Naive thymus-derived CD8-positive, alpha-beta T cell (primary cell): ENCODE measurements at regions not wholly inside any gene's neighbourhood (a gene's known extent, or its start where the extent isn't known, plus 50 kb on each side); places are given as distances from the start of the nearest gene placed in this dataset.

Experiments used
- ATAC-seq, 2 donors: fragments of 150-1000 bp; cut with Tn5 transposase in 1 of 2; sonication (Bioruptor Pico), chemical (Tn5 transposase) in 1 of 2; 1 replicate in 1 of 2; 2 replicates in 1 of 2; pipeline ENCODE4 v1.10.0; 2021; ENCODE audit warnings: mild to moderate bottlenecking in 2 of 2, moderate library complexity in 2 of 2
- POLR2A ChIA-PET: fragments of 350-600 bp; sonication (Branson Sonifier 250); formaldehyde crosslinking; loops from one replicate; lab custom pipeline; 2021; ENCODE audit warnings: antibody characterized with exemption; lab: Charles Lee
- DNase-seq, 10 donors: peaks; one replicate each; pipeline versions ENCODE4 v3.0.0 to v3.0.0-alpha.2; 2020 to 2022
- H3K27ac Mint-ChIP-seq, 10 donors: one replicate each; pipeline ENCODE4 v1.8.0; 2020 to 2022; ENCODE audit warnings: mild to moderate bottlenecking in 10 of 10, mixed read lengths in 10 of 10, moderate library complexity in 4 of 10, inconsistent platforms in 1 of 10
- H3K27me3 Mint-ChIP-seq, 5 donors: one replicate each; pipeline ENCODE4 v1.8.0; 2021 to 2022; ENCODE audit warnings: mixed read lengths in 5 of 5
- H3K36me3 Mint-ChIP-seq, 3 donors: one replicate each; pipeline ENCODE4 v1.8.0; 2020 to 2022; ENCODE audit warnings: mixed read lengths in 3 of 3, mild to moderate bottlenecking in 2 of 3, inconsistent platforms in 1 of 3
- H3K4me1 Mint-ChIP-seq, 4 donors: one replicate each; pipeline ENCODE4 v1.8.0; 2021 to 2022; ENCODE audit warnings: mixed read lengths in 4 of 4
- H3K4me3 Mint-ChIP-seq, 10 donors: one replicate each; pipeline ENCODE4 v1.8.0; 2020 to 2022; ENCODE audit warnings: mild to moderate bottlenecking in 10 of 10, mixed read lengths in 10 of 10, moderate library complexity in 6 of 10, inconsistent platforms in 1 of 10
- H3K9me3 Mint-ChIP-seq, 9 donors: one replicate each; pipeline ENCODE4 v1.8.0; 2020 to 2022; ENCODE audit warnings: mixed read lengths in 9 of 9, mild to moderate bottlenecking in 3 of 9, inconsistent platforms in 1 of 9, moderate library complexity in 1 of 9

GRCh38 chr6:33882154-33882553 lies 78.4 kb upstream of the MLN start:
- ATAC-seq (no peak), DNase-seq (peak in 1 of 10 donors; percentile 26)
- Mint-ChIP-seq H3K4me1 (peaks cover 6 to 36% (median 18%) of the 10 kb centered on the region in 4 donors), H3K9me3 (no peaks in the 10 kb centered on the region), H3K4me3 (no peak overlapping the region), H3K27ac (no peak overlapping the region), H3K27me3 (peaks cover 0 to 5% (median 0%) of the 10 kb centered on the region in 5 donors), H3K36me3 (no peaks in the 10 kb centered on the region)
- POLR2A ChIA-PET = interaction anchor here (1.6 kb wide), 1 partner anchor 23 kb away, joined by 3 read pairs; no protein-coding TSS in a partner anchor

- Mint-ChIP-seq H3K9me3 (no peaks in the 10 kb centered on the region), H3K36me3 (no peaks in the 10 kb centered on the region), H3K4me3 (peak overlapping the region in 2 of 10 donors; percentile 23 to 48), H3K4me1 (peaks cover 0 to 38% (median 18%) of the 10 kb centered on the region in 4 donors), H3K27ac (peak overlapping the region in 2 of 10 donors; percentile 23 to 80), H3K27me3 (peaks cover 0 to 7% (median 0%) of the 10 kb centered on the region in 5 donors)
- DNase-seq = peak in 1 of 10 donors; percentile 31
- POLR2A ChIA-PET = interaction anchor here (1.6 kb wide), 1 partner anchor 24 kb away, joined by 3 read pairs; no protein-coding TSS in a partner anchor
- no peak for ATAC-seq
Measured at GRCh38 chr6:33880766-33881165, 77.0 kb upstream of the MLN start.

GRCh38 chr6:33880104-33880678 lies 76.4 kb upstream of the MLN start:
- peaks cover 0 to 41% (median 21%) of the 10 kb centered on the region in 4 donors for H3K4me1 Mint-ChIP-seq
- POLR2A ChIA-PET = no interaction called here

GRCh38 chr6:33878562-33878961 lies 74.8 kb upstream of the MLN start:
- Mint-ChIP-seq H3K4me1 (peaks cover 4 to 52% (median 32%) of the 10 kb centered on the region in 4 donors), H3K9me3 (no peaks in the 10 kb centered on the region), H3K27ac (no peak overlapping the region), H3K27me3 (peaks cover 0 to 7% (median 0%) of the 10 kb centered on the region in 5 donors), H3K4me3 (no peak overlapping the region), H3K36me3 (no peaks in the 10 kb centered on the region)
- POLR2A ChIA-PET = interaction anchor here (0.7 to 0.8 kb wide), 2 partner anchors 26 to 90 kb away, joined by 3 read pairs; no protein-coding TSS in a partner anchor
- DNase-seq (no peak), ATAC-seq (no peak)

More at GRCh38 chr6:33880104-33880678, 76.4 kb upstream of the MLN start:
- Mint-ChIP-seq H3K9me3 (no peaks in the 10 kb centered on the region), H3K4me3 (peak overlapping the region in 1 of 10 donors; percentile 23), H3K27ac (peak overlapping the region in 1 of 10 donors; percentile 41), H3K27me3 (peaks cover 0 to 7% (median 0%) of the 10 kb centered on the region in 5 donors), H3K36me3 (no peaks in the 10 kb centered on the region)
- ATAC-seq (no peak), DNase-seq (peak in 1 of 10 donors; percentile 8)

GRCh38 chr6:33877982-33878535 lies 74.3 kb upstream of the MLN start:
- Mint-ChIP-seq H3K9me3 (no peaks in the 10 kb centered on the region), H3K27me3 (peaks cover 0 to 7% (median 0%) of the 10 kb centered on the region in 5 donors), H3K27ac (no peak overlapping the region), H3K4me1 (peaks cover 4 to 52% (median 31%) of the 10 kb centered on the region in 4 donors), H3K4me3 (no peak overlapping the region), H3K36me3 (no peaks in the 10 kb centered on the region)
- ATAC-seq (no peak), DNase-seq (no peak)
- POLR2A ChIA-PET = interaction anchor here (0.7 to 0.8 kb wide), 2 partner anchors 27 to 90 kb away, joined by 3 read pairs; no protein-coding TSS in a partner anchor

- POLR2A ChIA-PET = no interaction called here
- ATAC-seq = no peak
- H3K27ac Mint-ChIP-seq = peak overlapping the region in 1 of 10 donors; percentile 35
Measured at GRCh38 chr6:33875696-33876095, 71.9 kb upstream of the MLN start.

GRCh38 chr6:33875141-33875581 lies 71.4 kb upstream of the MLN start:
- peak in 1 of 10 donors; percentile 57 for DNase-seq
- H3K4me3 Mint-ChIP-seq = peak overlapping the region in 5 of 10 donors; percentile 6 to 63 (median 47)
- peaks cover 0 to 16% (median 6%) of the 10 kb centered on the region in 5 donors for H3K27me3 Mint-ChIP-seq
- peak overlapping the region in 3 of 10 donors; percentile 44 to 85 (median 47) for H3K27ac Mint-ChIP-seq
- no peak for ATAC-seq
- no peaks in the 10 kb centered on the region for H3K9me3 Mint-ChIP-seq
- POLR2A ChIA-PET = no interaction called here
- H3K4me1 Mint-ChIP-seq = peaks cover 4 to 47% (median 32%) of the 10 kb centered on the region in 4 donors
- no peaks in the 10 kb centered on the region for H3K36me3 Mint-ChIP-seq

More at GRCh38 chr6:33875696-33876095, 71.9 kb upstream of the MLN start:
- Mint-ChIP-seq H3K4me3 (peak overlapping the region in 1 of 10 donors; percentile 28), H3K4me1 (peaks cover 4 to 47% (median 35%) of the 10 kb centered on the region in 4 donors), H3K36me3 (no peaks in the 10 kb centered on the region), H3K27me3 (peaks cover 0 to 16% (median 6%) of the 10 kb centered on the region in 5 donors), H3K9me3 (no peaks in the 10 kb centered on the region)
- no peak for DNase-seq

GRCh38 chr6:33874136-33874760 lies 70.4 kb upstream of the MLN start:
- POLR2A ChIA-PET = interaction anchor here (1.5 kb wide), 1 partner anchor 18 kb away, joined by 4 read pairs; no protein-coding TSS in a partner anchor
- H3K36me3 Mint-ChIP-seq = no peaks in the 10 kb centered on the region
- H3K27me3 Mint-ChIP-seq = peaks cover 0 to 16% (median 6%) of the 10 kb centered on the region in 5 donors
- H3K4me1 Mint-ChIP-seq = peaks cover 4 to 41% (median 30%) of the 10 kb centered on the region in 4 donors
- peak overlapping the region in 2 of 10 donors; percentile 43 to 85 for H3K27ac Mint-ChIP-seq
- DNase-seq = no peak
- H3K9me3 Mint-ChIP-seq = no peaks in the 10 kb centered on the region
- peak overlapping the region in 5 of 10 donors; percentile 8 to 63 (median 16) for H3K4me3 Mint-ChIP-seq
- no peak for ATAC-seq

- ATAC-seq (no peak), DNase-seq (no peak)
- Mint-ChIP-seq H3K27me3 (peaks cover 2 to 16% (median 6%) of the 10 kb centered on the region in 5 donors), H3K27ac (peak overlapping the region in 1 of 10 donors; percentile 66), H3K36me3 (no peaks in the 10 kb centered on the region), H3K4me3 (no peak overlapping the region), H3K9me3 (no peaks in the 10 kb centered on the region), H3K4me1 (peaks cover 4 to 32% (median 23%) of the 10 kb centered on the region in 4 donors)
- POLR2A ChIA-PET = interaction anchor here (1.5 kb wide), 1 partner anchor 16 kb away, joined by 4 read pairs; no protein-coding TSS in a partner anchor
Measured at GRCh38 chr6:33872761-33873160, 69.0 kb upstream of the MLN start.

GRCh38 chr6:33869826-33870423 lies 66.1 kb upstream of the MLN start:
- Mint-ChIP-seq H3K27ac (peak overlapping the region in 1 of 10 donors; percentile 17), H3K9me3 (peaks cover 0 to 4% (median 0%) of the 10 kb centered on the region in 9 donors), H3K27me3 (peaks cover 2 to 16% (median 8%) of the 10 kb centered on the region in 5 donors), H3K36me3 (peaks cover 0 to 6% (median 0%) of the 10 kb centered on the region in 3 donors), H3K4me1 (peaks cover 3 to 17% (median 14%) of the 10 kb centered on the region in 4 donors), H3K4me3 (no peak overlapping the region)
- POLR2A ChIA-PET = no interaction called here
- DNase-seq (peak in 1 of 10 donors; percentile 37), ATAC-seq (no peak)

- Mint-ChIP-seq H3K9me3 (peaks cover 0 to 5% (median 0%) of the 10 kb centered on the region in 9 donors), H3K4me1 (peaks cover 1 to 12% (median 11%) of the 10 kb centered on the region in 4 donors), H3K36me3 (peaks cover 0 to 6% (median 0%) of the 10 kb centered on the region in 3 donors), H3K4me3 (no peak overlapping the region), H3K27ac (peak overlapping the region in 1 of 10 donors; percentile 62), H3K27me3 (peaks cover 2 to 16% (median 8%) of the 10 kb centered on the region in 5 donors)
- POLR2A ChIA-PET = no interaction called here
- ATAC-seq (no peak), DNase-seq (peak in 1 of 10 donors; percentile 35)
Measured at GRCh38 chr6:33869121-33869520, 65.3 kb upstream of the MLN start.

- H3K4me3 Mint-ChIP-seq = no peak overlapping the region
- H3K4me1 Mint-ChIP-seq = peaks cover 8 to 15% (median 14%) of the 10 kb centered on the region in 4 donors
- H3K9me3 Mint-ChIP-seq = peaks cover 0 to 6% (median 0%) of the 10 kb centered on the region in 9 donors
- no peak for ATAC-seq
- peaks cover 2 to 18% (median 11%) of the 10 kb centered on the region in 5 donors for H3K27me3 Mint-ChIP-seq
- no peak overlapping the region for H3K27ac Mint-ChIP-seq
- peak in 1 of 10 donors; percentile 9 for DNase-seq
- POLR2A ChIA-PET = no interaction called here
- H3K36me3 Mint-ChIP-seq = peaks cover 0 to 6% (median 0%) of the 10 kb centered on the region in 3 donors
Measured at GRCh38 chr6:33868141-33868540, 64.3 kb upstream of the MLN start.
